ENCODE measurements at regions not wholly inside any gene's neighbourhood (a gene's known extent, or its start where the extent isn't known, plus 50 kb on each side); places are given as distances from the start of the nearest gene placed in this dataset.
A peak's percentile ranks its signal among the peaks of the same experiment; 100 is the strongest.
"Not testable (repeated sequence)": the region's sequence is repeated elsewhere in the genome, so short reads cannot be mapped to it uniquely, and the experiment has no call there.

DNA sequence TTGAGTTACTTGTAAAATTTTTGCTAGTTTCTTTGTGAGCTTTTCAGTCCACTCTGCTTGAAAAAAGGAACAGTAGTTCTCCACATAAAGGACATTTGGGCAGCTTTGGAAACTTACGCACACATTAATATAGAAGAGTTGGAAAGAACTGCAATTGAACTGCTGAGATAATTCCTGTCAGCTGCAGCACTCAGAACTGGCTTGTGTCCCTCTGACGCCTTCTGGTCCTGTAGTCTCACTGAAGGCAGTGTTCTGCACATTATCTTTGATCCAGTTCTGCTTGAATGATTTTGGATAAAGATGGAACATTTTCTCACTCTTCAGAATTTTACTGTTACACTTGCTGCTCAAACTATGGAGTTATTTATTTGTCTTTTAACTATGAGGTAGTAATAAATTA lies 901.9 kb downstream of the OTOL1 start:
- no peak for DNase-seq (ENCODE audit: low read depth)

DNA sequence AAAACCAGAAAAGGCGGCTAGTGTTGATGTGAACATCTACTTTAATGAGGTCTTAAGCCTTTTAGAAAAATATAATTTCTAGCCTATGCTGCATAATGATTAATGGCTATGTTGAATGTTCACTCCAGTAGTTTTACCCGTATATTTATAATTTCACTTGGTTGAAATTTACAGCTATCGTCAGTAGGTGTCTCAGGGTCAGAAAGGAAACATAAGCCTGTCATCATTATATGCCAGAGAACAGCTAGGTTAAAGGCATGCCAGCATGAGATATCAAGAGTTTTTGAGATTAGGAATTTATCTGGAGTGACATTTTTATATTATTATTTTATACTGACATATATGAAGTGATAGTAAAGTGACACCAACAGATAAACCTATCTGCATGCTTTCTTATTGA lies 904.1 kb downstream of the OTOL1 start:
- no peak for DNase-seq (ENCODE audit: low read depth)

GRCh38 chr3:162411556-162411955 lies 914.9 kb downstream of the OTOL1 start:
- DNase-seq (ENCODE audit: low read depth), result not testable (repeated sequence)

DNA sequence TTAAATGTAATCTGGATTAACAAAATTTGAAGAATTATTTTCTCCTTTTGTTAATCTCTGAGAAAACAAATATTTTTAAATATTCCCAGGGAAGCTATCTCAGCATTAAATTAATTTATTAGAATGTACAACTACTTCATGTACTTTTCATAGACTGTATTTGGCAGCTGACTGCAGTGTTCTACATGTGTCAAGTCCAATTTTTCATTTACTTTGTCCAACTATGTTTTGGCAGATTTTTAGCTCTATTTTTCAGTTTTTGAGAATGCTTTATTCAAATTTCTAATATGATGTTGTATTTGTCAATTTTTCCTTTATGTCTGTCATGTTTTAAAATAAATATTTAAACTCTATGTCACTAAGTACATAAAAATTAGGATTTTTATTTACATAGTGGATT lies 925.1 kb downstream of the OTOL1 start:
- no peak for DNase-seq (ENCODE audit: low read depth)

GRCh38 chr3:162428192-162428591 lies 931.6 kb downstream of the OTOL1 start:
- DNase-seq (ENCODE audit: low read depth), result no peak

DNA sequence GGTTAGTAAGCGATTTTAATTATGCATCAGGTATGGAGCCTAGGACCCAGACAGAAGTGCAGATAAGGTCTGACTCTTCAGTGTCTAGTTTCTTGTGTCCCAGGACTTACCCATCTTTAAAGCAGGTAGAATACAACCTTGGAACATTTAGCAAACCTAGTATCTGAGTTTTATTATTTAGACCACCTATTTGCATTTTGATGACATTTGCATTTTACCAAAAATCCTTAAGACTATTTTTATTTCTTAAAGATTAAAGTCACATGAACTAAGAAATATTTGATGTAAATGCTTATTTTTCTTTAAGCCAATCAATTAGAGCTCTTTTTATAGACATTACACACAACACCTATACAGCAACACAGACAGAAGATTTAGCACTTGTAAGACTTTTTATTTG lies 939.1 kb downstream of the OTOL1 start:
- DNase-seq (ENCODE audit: low read depth), result no peak

DNA sequence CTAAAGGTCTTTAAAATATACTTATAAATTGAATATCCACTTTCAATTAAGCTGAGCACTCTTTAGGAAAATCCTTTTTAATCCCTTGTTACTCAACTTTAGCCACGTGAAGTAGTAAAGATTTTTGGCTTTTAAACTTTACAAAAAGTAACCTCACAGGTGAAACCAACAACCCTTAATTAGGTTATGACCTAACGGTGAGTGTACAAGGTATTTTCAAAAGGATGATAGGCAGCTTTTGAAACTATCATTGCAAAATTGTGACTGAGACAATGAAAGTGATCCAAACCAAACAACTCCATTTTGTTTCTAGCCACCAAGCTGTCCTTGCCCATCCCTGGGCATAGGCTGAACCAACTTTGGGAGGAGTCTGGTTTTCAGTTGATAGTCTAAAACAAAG lies 940.2 kb downstream of the OTOL1 start:
- DNase-seq (ENCODE audit: low read depth), result no peak

GRCh38 chr3:162437480-162437879 lies 940.9 kb downstream of the OTOL1 start:
- DNase-seq (ENCODE audit: low read depth), result peak; percentile 74

DNA sequence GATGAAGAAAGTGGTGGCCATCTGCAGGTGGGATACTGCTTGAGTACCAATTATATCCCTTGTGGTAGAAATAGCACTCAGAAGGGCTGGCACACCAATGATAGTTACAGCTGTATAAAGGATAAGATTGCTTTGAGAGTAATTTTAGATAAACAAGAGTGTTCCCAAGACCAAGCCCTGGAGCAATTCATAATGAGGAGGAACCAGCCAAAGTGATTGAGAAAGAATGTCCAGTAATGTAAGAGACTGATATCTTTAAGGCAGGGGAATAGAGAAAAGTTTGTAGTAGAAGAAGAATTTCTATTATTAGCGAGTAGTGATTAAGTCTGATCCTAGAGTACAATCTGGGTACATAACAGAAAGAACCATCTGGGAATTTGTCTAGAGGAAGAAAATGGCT lies 945.1 kb downstream of the OTOL1 start:
- DNase-seq (ENCODE audit: low read depth), result peak; percentile 19

DNA sequence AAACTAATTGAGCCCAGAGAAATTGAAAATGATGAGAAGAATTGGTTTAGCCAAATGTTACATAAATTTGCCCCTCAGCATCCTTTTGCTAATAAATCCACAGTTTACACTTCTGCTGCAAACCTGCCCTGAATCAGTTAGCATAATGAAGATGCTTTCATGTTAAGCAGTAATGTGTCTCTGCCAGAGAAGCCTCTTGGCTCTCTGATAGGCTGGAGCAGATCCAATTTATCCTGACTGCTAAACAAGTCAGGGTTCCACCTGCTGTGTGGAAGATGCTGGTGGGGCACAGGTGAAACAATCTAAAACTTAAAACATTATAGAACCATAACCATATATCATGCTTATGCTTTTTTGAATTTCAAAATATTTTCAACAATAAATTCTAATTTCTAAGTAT lies 946.8 kb downstream of the OTOL1 start:
- no peak for DNase-seq (ENCODE audit: low read depth)

- no peak for DNase-seq (ENCODE audit: low read depth)
Measured at GRCh38 chr3:162468791-162469190, 972.2 kb downstream of the OTOL1 start.

GRCh38 chr3:162487138-162487537 lies 990.5 kb downstream of the OTOL1 start:
- no peak for DNase-seq (ENCODE audit: low read depth)

- DNase-seq (ENCODE audit: low read depth), result peak; percentile 3
Measured at GRCh38 chr3:162489853-162490252, 993.2 kb downstream of the OTOL1 start.

GRCh38 chr3:162491952-162492351 lies 995.3 kb downstream of the OTOL1 start:
- DNase-seq (ENCODE audit: low read depth), result no peak

- DNase-seq (ENCODE audit: low read depth), result no peak
Measured at GRCh38 chr3:162492446-162493081, 996.0 kb downstream of the OTOL1 start.

- DNase-seq (ENCODE audit: low read depth), result no peak
Measured at GRCh38 chr3:162498626-162499025, 1002.0 kb downstream of the OTOL1 start.

GRCh38 chr3:162507397-162507796 lies 1010.8 kb downstream of the OTOL1 start:
- DNase-seq (ENCODE audit: low read depth), result no peak

DNA sequence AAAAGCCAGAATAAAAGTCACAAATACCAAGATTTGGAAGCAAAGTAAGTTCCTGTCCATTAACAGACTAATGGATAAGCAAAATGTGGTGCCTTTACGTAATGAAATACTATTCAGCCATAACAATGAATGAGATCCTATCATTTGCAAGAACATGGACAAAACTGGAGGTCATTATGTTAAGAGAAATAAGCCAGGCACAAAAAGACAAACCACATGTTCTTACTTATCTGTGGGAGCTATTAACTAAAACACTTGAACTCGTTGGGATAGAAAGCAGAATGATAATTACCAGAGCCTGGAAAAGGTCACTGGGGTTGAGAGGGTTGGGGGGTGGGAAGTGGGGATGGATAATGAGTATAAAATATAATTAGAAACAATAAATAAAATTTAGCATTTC lies 1015.9 kb downstream of the OTOL1 start:
- DNase-seq (ENCODE audit: low read depth), result no peak

DNA sequence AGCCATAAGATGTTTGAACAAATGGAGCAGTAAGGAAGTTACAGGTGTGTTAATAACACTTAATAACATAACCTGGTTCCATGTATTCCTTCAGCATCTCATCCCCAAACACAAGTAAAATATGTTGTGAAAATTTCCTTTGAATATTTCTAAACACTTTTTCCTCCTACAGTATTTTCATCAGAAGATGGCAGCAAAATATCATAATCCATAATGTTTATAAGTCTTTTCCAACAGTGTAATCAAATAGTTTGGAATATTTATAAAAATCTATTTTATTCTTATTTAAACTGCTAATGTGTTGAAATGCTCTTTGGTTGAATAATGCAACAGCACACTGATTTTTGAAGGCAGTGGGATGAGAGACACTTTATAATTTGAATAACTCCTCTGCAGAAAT lies 1020.5 kb downstream of the OTOL1 start:
- no peak for DNase-seq (ENCODE audit: low read depth)

GRCh38 chr3:162521669-162522068 lies 1025.1 kb downstream of the OTOL1 start:
- DNase-seq (ENCODE audit: low read depth), result no peak

- peak; percentile 71 for DNase-seq (ENCODE audit: low read depth)
Measured at GRCh38 chr3:162525066-162525742, 1028.6 kb downstream of the OTOL1 start.

- peak; percentile 1 for DNase-seq (ENCODE audit: low read depth)
Measured at GRCh38 chr3:162525771-162526170, 1029.2 kb downstream of the OTOL1 start.

- DNase-seq (ENCODE audit: low read depth), result no peak
Measured at GRCh38 chr3:162534431-162534830, 1037.8 kb downstream of the OTOL1 start.

DNA sequence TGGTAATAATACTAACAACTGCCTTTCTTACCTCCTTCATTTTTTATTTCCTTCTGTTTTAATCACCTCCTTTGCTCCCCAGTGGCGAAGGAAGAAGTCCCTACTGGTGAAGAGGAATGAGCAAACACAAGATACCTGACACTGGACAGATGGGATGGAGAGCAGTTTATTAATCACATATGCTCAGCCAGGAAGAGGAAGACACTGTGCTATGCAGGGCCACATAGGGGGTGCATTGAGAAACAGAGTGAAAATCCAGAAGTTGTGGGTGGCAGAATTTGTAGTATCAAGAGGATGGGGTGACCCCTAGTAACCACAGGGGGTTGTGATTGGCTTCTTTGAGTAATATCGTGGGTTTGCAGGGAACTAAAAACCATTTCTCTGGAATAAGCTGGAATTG lies 1041.9 kb downstream of the OTOL1 start:
- DNase-seq (ENCODE audit: low read depth), result no peak

Data from RPMI7951 (cell line).